ENCODE measurements at regions not wholly inside any gene's neighbourhood (a gene's known extent, or its start where the extent isn't known, plus 50 kb on each side); places are given as distances from the start of the nearest gene placed in this dataset.

- Histone ChIP-seq H3K27me3 (no peaks in the 10 kb centered on the region), H3K9me3 (no peaks in the 10 kb centered on the region), H3K36me3 (no peaks in the 10 kb centered on the region), H3K27ac (no peak overlapping the region), H3K4me1 (peaks cover 0 to 6% (median 0%) of the 10 kb centered on the region in 4 donors), H3K4me3 (no peak overlapping the region)
- intact Hi-C loops (cut with DNase I; ENCODE audit: low total_unique reads) = no loop called here
- DNase-seq = no peak
- TF ChIP-seq CTCF (IDR thresholded peaks at IDR 0.05) = no peak
Measured at GRCh38 chr2:177059293-177059692, 153.3 kb upstream of the HNRNPA3 start.

- no peak for TF ChIP-seq CTCF (IDR thresholded peaks at IDR 0.05)
- H3K27ac ChIP-seq = no peak overlapping the region
- intact Hi-C loops (cut with DNase I; ENCODE audit: low total_unique reads) = no loop called here
Measured at GRCh38 chr2:177063331-177063730, 149.3 kb upstream of the HNRNPA3 start.

DNA sequence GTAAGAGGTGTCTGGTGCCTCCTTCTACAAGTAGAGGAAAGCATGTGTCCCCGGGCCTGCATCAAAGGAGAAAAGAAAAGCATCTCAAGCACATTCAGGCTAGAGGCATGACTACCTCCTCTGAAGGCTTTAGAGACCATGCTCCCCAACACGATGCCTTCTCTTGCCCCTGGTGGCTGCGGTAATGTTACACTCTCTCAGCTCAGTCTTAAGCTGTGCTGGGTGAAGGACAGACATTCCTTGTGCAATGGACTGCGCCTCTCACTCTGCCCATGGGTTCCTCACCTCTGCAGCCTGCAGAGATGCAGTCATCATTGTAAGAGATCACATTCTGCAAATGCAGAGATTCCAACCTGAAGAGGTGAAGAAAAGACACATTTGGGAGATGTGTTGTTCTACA lies 148.2 kb upstream of the HNRNPA3 start:
- H3K27me3 ChIP-seq = no peaks in the 10 kb centered on the region
- no peak for DNase-seq
- no peak for TF ChIP-seq CTCF (IDR thresholded peaks at IDR 0.05)
- intact Hi-C loops (cut with DNase I; ENCODE audit: low total_unique reads) = no loop called here
- H3K4me3 ChIP-seq = no peak overlapping the region
- peaks cover 0 to 3% (median 0%) of the 10 kb centered on the region in 4 donors for H3K4me1 ChIP-seq
- H3K27ac ChIP-seq = no peak overlapping the region
- H3K9me3 ChIP-seq = no peaks in the 10 kb centered on the region
- H3K36me3 ChIP-seq = no peaks in the 10 kb centered on the region

More at GRCh38 chr2:177063331-177063730, 149.3 kb upstream of the HNRNPA3 start:
- H3K36me3 ChIP-seq = no peaks in the 10 kb centered on the region
- no peaks in the 10 kb centered on the region for H3K27me3 ChIP-seq
- no peak overlapping the region for H3K4me3 ChIP-seq
- no peak for DNase-seq
- no peaks in the 10 kb centered on the region for H3K9me3 ChIP-seq
- H3K4me1 ChIP-seq = peaks cover 0 to 6% (median 0%) of the 10 kb centered on the region in 4 donors

GRCh38 chr2:177068967-177069366 lies 143.6 kb upstream of the HNRNPA3 start:
- Histone ChIP-seq H3K27me3 (no peaks in the 10 kb centered on the region), H3K27ac (no peak overlapping the region), H3K36me3 (no peaks in the 10 kb centered on the region), H3K9me3 (no peaks in the 10 kb centered on the region), H3K4me3 (no peak overlapping the region), H3K4me1 (no peaks in the 10 kb centered on the region)
- intact Hi-C loops (cut with DNase I; ENCODE audit: low total_unique reads) = no loop called here
- TF ChIP-seq CTCF (IDR thresholded peaks at IDR 0.05) = no peak
- no peak for DNase-seq

GRCh38 chr2:177072090-177072489 lies 140.5 kb upstream of the HNRNPA3 start:
- H3K27me3 ChIP-seq = no peaks in the 10 kb centered on the region
- no peak for DNase-seq
- H3K9me3 ChIP-seq = no peaks in the 10 kb centered on the region
- no peaks in the 10 kb centered on the region for H3K36me3 ChIP-seq
- H3K27ac ChIP-seq = no peak overlapping the region
- H3K4me1 ChIP-seq = no peaks in the 10 kb centered on the region
- no peak for TF ChIP-seq CTCF (IDR thresholded peaks at IDR 0.05)
- no peak overlapping the region for H3K4me3 ChIP-seq
- intact Hi-C loops (cut with DNase I; ENCODE audit: low total_unique reads) = no loop called here

DNA sequence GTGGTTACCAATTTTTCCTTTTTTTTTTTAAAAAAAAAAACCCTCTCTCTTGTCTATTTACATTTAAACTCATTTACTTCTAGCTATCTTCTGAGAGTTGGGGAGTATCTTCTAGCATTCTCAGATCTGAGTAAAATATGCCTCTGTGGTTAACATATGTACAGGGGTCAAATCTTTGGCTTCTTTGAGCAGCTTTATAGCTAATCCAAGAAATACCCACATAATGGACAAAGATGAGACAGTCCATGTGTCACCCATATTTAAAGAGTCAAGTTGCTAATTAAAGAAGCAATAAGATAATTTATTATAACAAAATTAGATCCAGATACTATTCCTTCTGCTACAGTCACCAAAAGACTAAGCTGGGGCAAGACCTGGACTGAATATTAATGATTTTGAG lies 139.0 kb upstream of the HNRNPA3 start:
- no peaks in the 10 kb centered on the region for H3K9me3 ChIP-seq
- H3K4me3 ChIP-seq = no peak overlapping the region
- no peak for DNase-seq
- H3K4me1 ChIP-seq = no peaks in the 10 kb centered on the region
- no peaks in the 10 kb centered on the region for H3K36me3 ChIP-seq
- no peak overlapping the region for H3K27ac ChIP-seq
- H3K27me3 ChIP-seq = no peaks in the 10 kb centered on the region
- intact Hi-C loops (cut with DNase I; ENCODE audit: low total_unique reads) = no loop called here
- no peak for TF ChIP-seq CTCF (IDR thresholded peaks at IDR 0.05)

All from tibial artery (tissue), 4 donors.